ENCODE measurements at regions not wholly inside any gene's neighbourhood (a gene's known extent, or its start where the extent isn't known, plus 50 kb on each side); places are given as distances from the start of the nearest gene placed in this dataset.

DNA sequence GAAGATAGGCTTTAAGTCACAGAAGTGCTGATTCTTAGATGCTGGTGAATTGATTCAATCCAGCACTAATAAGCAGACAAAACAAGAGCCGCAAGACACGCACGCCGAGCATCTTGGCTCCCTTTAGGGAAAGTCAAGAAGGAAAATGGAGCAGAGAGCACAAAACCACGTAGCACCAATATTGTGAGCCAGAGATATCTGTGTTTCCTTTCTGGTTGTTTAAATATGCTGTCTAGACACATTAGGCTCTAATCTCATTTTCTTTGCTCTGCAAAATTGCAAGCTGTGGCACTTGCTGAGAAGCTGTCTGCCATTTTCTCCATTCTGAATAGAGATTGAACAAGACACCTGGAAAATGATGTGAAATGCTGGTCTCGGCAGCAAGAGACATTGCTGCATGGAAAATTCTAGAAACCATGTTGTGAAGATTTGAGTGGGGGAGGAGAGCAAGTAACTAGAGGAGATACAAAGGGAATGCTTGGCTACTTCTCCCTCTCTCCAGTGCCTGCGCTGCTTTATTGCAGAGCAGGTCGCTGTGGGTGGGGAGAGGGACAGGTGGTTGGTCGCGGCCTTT lies 336.3 kb downstream of the MED10 start:
- TF ChIP-seq EZH2 (IDR thresholded peaks at IDR 0.05; ENCODE audit: low read length, unreplicated experiment): no peak
- no peak for TF ChIP-seq CTCF (conservative IDR thresholded peaks at IDR 0.05; ENCODE audit: low read depth, low read length)
- no peak for TF ChIP-seq EZH2phosphoT487 (IDR thresholded peaks at IDR 0.05; ENCODE audit: borderline replicate concordance, low read length)
- H4K20me1 ChIP-seq (ENCODE audit: low read length): no peaks in the 10 kb centered on the region
- no peaks in the 10 kb centered on the region for H3F3A ChIP-seq (ENCODE audit: low read length, unreplicated experiment)
- H2AFZ ChIP-seq (ENCODE audit: low read length): no peak overlapping the region
- H3K36me3 ChIP-seq (ENCODE audit: low read depth, low read length): no peaks in the 10 kb centered on the region
- no peak for DNase-seq
- BruUV-seq (replicated peaks): no TSS peak
- H3K27ac ChIP-seq (ENCODE audit: low read length): no peak overlapping the region
- CTCF ChIA-PET: no interaction called here
- no peak overlapping the region for H3K4me2 ChIP-seq (ENCODE audit: low read length)
- intact Hi-C loops (cut with micrococcal nuclease): no loop called here
- H3K4me3 ChIP-seq (ENCODE audit: low read length): no peak overlapping the region
- 0 out of 2 replicates have a peak, but pooled peaks cover 4% of the 10 kb centered on the region for H3K9me2 ChIP-seq (replicated peaks; ENCODE audit: low read length)
- POLR2A ChIA-PET (ENCODE audit: unreplicated experiment): no interaction called here
- no peaks in the 10 kb centered on the region for H3K27me3 ChIP-seq (ENCODE audit: low read length)
- ATAC-seq: no peak
- no peaks in the 10 kb centered on the region for H3K9me3 ChIP-seq (ENCODE audit: low read length)
- H3K9ac ChIP-seq (ENCODE audit: low read length): no peak overlapping the region
- H3K79me2 ChIP-seq (ENCODE audit: low read length): no peaks in the 10 kb centered on the region
- H3K4me1 ChIP-seq (ENCODE audit: insufficient read depth, low read length): no peaks in the 10 kb centered on the region

DNA sequence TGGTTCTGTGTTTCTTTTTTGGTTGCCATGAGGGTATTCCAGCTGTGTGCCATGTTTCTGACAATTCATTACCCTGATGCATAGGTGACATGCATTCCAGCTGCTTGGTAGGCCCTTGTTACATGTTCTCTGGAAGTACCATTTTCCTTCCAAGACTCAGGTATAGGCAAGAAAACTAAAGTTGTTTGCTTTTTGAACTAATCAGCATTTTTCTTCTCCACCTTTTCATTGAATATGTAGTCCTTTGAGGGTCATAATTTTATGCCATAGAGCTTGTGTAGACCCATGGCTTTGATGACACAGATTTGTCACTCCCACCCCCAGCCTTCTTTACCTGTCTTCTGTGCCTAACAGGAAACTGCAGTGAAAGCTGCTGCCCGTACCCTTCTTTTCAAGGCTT lies 339.2 kb downstream of the MED10 start:
- ChIA-PET CTCF (no interaction called here), POLR2A (ENCODE audit: unreplicated experiment) (no interaction called here)
- Histone ChIP-seq H3F3A (ENCODE audit: low read length, unreplicated experiment) (no peaks in the 10 kb centered on the region), H2AFZ (ENCODE audit: low read length) (no peak overlapping the region), H3K9me2 (replicated peaks; ENCODE audit: low read length) (0 out of 2 replicates have a peak, but pooled peaks cover 4% of the 10 kb centered on the region), H3K4me1 (ENCODE audit: insufficient read depth, low read length) (no peaks in the 10 kb centered on the region), H3K9me3 (ENCODE audit: low read length) (no peaks in the 10 kb centered on the region), H3K27me3 (ENCODE audit: low read length) (no peaks in the 10 kb centered on the region), H3K36me3 (ENCODE audit: low read depth, low read length) (no peaks in the 10 kb centered on the region), H3K4me2 (ENCODE audit: low read length) (no peak overlapping the region), H3K9ac (ENCODE audit: low read length) (no peak overlapping the region), H3K27ac (ENCODE audit: low read length) (no peak overlapping the region), H3K79me2 (ENCODE audit: low read length) (no peaks in the 10 kb centered on the region), H4K20me1 (ENCODE audit: low read length) (no peaks in the 10 kb centered on the region), H3K4me3 (ENCODE audit: low read length) (no peak overlapping the region)
- TF ChIP-seq EZH2 (IDR thresholded peaks at IDR 0.05; ENCODE audit: low read length, unreplicated experiment) (no peak), CTCF (conservative IDR thresholded peaks at IDR 0.05; ENCODE audit: low read depth, low read length) (no peak), EZH2phosphoT487 (IDR thresholded peaks at IDR 0.05; ENCODE audit: borderline replicate concordance, low read length) (no peak)
- no TSS peak for BruUV-seq (replicated peaks)
- intact Hi-C loops (cut with micrococcal nuclease): no loop called here
- no peak for DNase-seq
- ATAC-seq: no peak

DNA sequence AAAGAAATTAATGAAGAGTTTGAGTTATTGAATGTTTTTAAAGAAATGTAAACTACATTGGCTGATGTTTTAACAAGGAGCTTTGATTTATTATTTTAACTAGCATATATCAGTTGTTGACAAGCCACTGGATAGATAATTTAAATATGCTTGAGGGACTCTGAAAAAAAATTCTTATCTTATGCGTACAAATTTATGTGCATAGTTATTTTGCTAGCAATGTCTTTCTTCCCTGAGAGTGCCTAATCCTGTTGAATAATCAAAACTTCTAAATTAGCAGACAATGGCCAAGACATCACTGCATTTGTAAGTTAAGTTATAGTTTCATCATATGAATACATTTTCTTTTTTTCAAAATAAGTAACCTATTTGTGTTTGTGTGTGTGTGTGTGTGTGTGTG lies 342.3 kb downstream of the MED10 start:
- DNase-seq (no peak), ATAC-seq (no peak)
- Histone ChIP-seq H3K4me1 (ENCODE audit: insufficient read depth, low read length) (no peaks in the 10 kb centered on the region), H3K79me2 (ENCODE audit: low read length) (no peaks in the 10 kb centered on the region), H3K27me3 (ENCODE audit: low read length) (no peaks in the 10 kb centered on the region), H3K36me3 (ENCODE audit: low read depth, low read length) (no peaks in the 10 kb centered on the region), H3F3A (ENCODE audit: low read length, unreplicated experiment) (no peaks in the 10 kb centered on the region), H3K9ac (ENCODE audit: low read length) (no peak overlapping the region), H2AFZ (ENCODE audit: low read length) (no peak overlapping the region), H3K27ac (ENCODE audit: low read length) (no peak overlapping the region), H3K9me3 (ENCODE audit: low read length) (no peaks in the 10 kb centered on the region), H3K4me3 (ENCODE audit: low read length) (no peak overlapping the region), H3K9me2 (replicated peaks; ENCODE audit: low read length) (0 out of 2 replicates have a peak, but pooled peaks cover 4% of the 10 kb centered on the region), H4K20me1 (ENCODE audit: low read length) (no peaks in the 10 kb centered on the region), H3K4me2 (ENCODE audit: low read length) (no peak overlapping the region)
- TF ChIP-seq EZH2 (IDR thresholded peaks at IDR 0.05; ENCODE audit: low read length, unreplicated experiment): no peak
- TF ChIP-seq CTCF (conservative IDR thresholded peaks at IDR 0.05; ENCODE audit: low read depth, low read length): no peak
- no peak for TF ChIP-seq EZH2phosphoT487 (IDR thresholded peaks at IDR 0.05; ENCODE audit: borderline replicate concordance, low read length)
- no TSS peak for BruUV-seq (replicated peaks)
- intact Hi-C loops (cut with micrococcal nuclease): no loop called here
- ChIA-PET CTCF (no interaction called here), POLR2A (ENCODE audit: unreplicated experiment) (no interaction called here)

Measured in PC-3 (cell line).